ENCODE measurements at regions not wholly inside any gene's neighbourhood (a gene's known extent, or its start where the extent isn't known, plus 50 kb on each side); places are given as distances from the start of the nearest gene placed in this dataset.

GRCh38 chr2:186947516-186947915 lies 98.5 kb upstream of the ZSWIM2 start:
- TF ChIP-seq CTCF (optimal IDR thresholded peaks at IDR 0.05 in 1 of 3, IDR thresholded peaks at IDR 0.05 in 1 of 3, conservative IDR thresholded peaks at IDR 0.05 in 1 of 3; ENCODE audit: extremely low read depth in 1 of 3, insufficient read depth in 2 of 3, low read length in 3 of 3) (no peak), EZH2 (IDR thresholded peaks at IDR 0.05; ENCODE audit: low read length) (no peak)
- Histone ChIP-seq H4K20me1 (ENCODE audit: control insufficient read depth, extremely low read depth, insufficient read depth, low read length) (no peaks in the 10 kb centered on the region), H3K9me3 (ENCODE audit: control insufficient read depth, low read depth, low read length) (no peaks in the 10 kb centered on the region), H3K27me3 (ENCODE audit: control insufficient read depth, extremely low read depth, insufficient read depth, low read length) (no peaks in the 10 kb centered on the region), H2AFZ (ENCODE audit: control insufficient read depth, low read length) (no peak overlapping the region), H3K27ac (ENCODE audit: control insufficient read depth, insufficient read depth, low read length) (no peak overlapping the region), H3K4me1 (ENCODE audit: control insufficient read depth, extremely low read depth, insufficient read depth, low read length) (no peaks in the 10 kb centered on the region), H3K9ac (ENCODE audit: control insufficient read depth, extremely low read depth, insufficient read depth, low read length) (no peak overlapping the region), H3K4me2 (ENCODE audit: control insufficient read depth, extremely low read depth, insufficient read depth, low read depth, low read length) (no peak overlapping the region), H3K9me1 (ENCODE audit: control insufficient read depth, extremely low read depth, insufficient read depth, low read length) (no peaks in the 10 kb centered on the region), H3K36me3 (ENCODE audit: control insufficient read depth in 2 of 2, extremely low read depth in 1 of 2, insufficient read depth in 2 of 2, low read length in 2 of 2) (no peaks in the 10 kb centered on the region), H3K4me3 (ENCODE audit: control insufficient read depth in 2 of 3, extremely low read depth in 1 of 3, insufficient read depth in 2 of 3, low read depth in 1 of 3, low read length in 3 of 3) (no peak overlapping the region), H3K79me2 (ENCODE audit: control insufficient read depth, insufficient read depth, low read length) (no peaks in the 10 kb centered on the region)
- dilution Hi-C loops (cut with MboI; ENCODE audit: extremely low pct_ligation_motif_present, low sequenced_read_pairs) = no loop called here
- DNase-seq (ENCODE audit: low read depth, low spot score) (no peak), FAIRE-seq (no peak)

- Histone ChIP-seq H3K4me2 (ENCODE audit: control insufficient read depth, extremely low read depth, insufficient read depth, low read depth, low read length) (no peak overlapping the region), H3K9me3 (ENCODE audit: control insufficient read depth, low read depth, low read length) (no peaks in the 10 kb centered on the region), H3K27ac (ENCODE audit: control insufficient read depth, insufficient read depth, low read length) (no peak overlapping the region), H2AFZ (ENCODE audit: control insufficient read depth, low read length) (no peak overlapping the region), H3K36me3 (ENCODE audit: control insufficient read depth in 2 of 2, extremely low read depth in 1 of 2, insufficient read depth in 2 of 2, low read length in 2 of 2) (no peaks in the 10 kb centered on the region), H3K27me3 (ENCODE audit: control insufficient read depth, extremely low read depth, insufficient read depth, low read length) (no peaks in the 10 kb centered on the region), H3K4me1 (ENCODE audit: control insufficient read depth, extremely low read depth, insufficient read depth, low read length) (no peaks in the 10 kb centered on the region), H3K79me2 (ENCODE audit: control insufficient read depth, insufficient read depth, low read length) (no peaks in the 10 kb centered on the region), H3K4me3 (ENCODE audit: control insufficient read depth in 2 of 3, extremely low read depth in 1 of 3, insufficient read depth in 2 of 3, low read depth in 1 of 3, low read length in 3 of 3) (no peak overlapping the region), H3K9ac (ENCODE audit: control insufficient read depth, extremely low read depth, insufficient read depth, low read length) (no peak overlapping the region), H4K20me1 (ENCODE audit: control insufficient read depth, extremely low read depth, insufficient read depth, low read length) (no peaks in the 10 kb centered on the region), H3K9me1 (ENCODE audit: control insufficient read depth, extremely low read depth, insufficient read depth, low read length) (no peaks in the 10 kb centered on the region)
- TF ChIP-seq EZH2 (IDR thresholded peaks at IDR 0.05; ENCODE audit: low read length) (no peak), CTCF (optimal IDR thresholded peaks at IDR 0.05 in 1 of 3, IDR thresholded peaks at IDR 0.05 in 1 of 3, conservative IDR thresholded peaks at IDR 0.05 in 1 of 3; ENCODE audit: extremely low read depth in 1 of 3, insufficient read depth in 2 of 3, low read length in 3 of 3) (no peak)
- DNase-seq (ENCODE audit: low read depth, low spot score) (no peak), FAIRE-seq (no peak)
- dilution Hi-C loops (cut with MboI; ENCODE audit: extremely low pct_ligation_motif_present, low sequenced_read_pairs) = no loop called here
These were observed 98.0 kb upstream of the ZSWIM2 start for GRCh38 chr2:186946896-186947467.

All from keratinocyte (primary cell).